Common myeloid progenitor, CD34-positive (primary cell): ENCODE measurements at regions not wholly inside any gene's neighbourhood (a gene's known extent, or its start where the extent isn't known, plus 50 kb on each side); places are given as distances from the start of the nearest gene placed in this dataset.

Experiments used
- CTCF ChIA-PET: fragments of 350-600 bp; sonication (Branson Sonifier 250); formaldehyde crosslinking; loops from one replicate; lab custom pipeline; 2021; ENCODE audit warnings: antibody characterized with exemption; lab: Charles Lee
- POLR2A ChIA-PET: fragments of 350-600 bp; sonication (Branson Sonifier 250); formaldehyde crosslinking; loops from one replicate; lab custom pipeline; 2021; ENCODE audit warnings: antibody characterized with exemption; lab: Charles Lee
- DNase-seq, 3 donors: peaks; one replicate each; pipeline versions ENCODE4 v3.0.0 to v3.0.0-alpha.2; 2013
- H3K27ac ChIP-seq, 2 experiments: 1 replicate in 1 of 2; 2 replicates in 1 of 2; pipeline ENCODE4 v1.7.0; 2013; ENCODE audit warnings: inconsistent platforms in 2 of 2, low read length in 2 of 2, mild to moderate bottlenecking in 2 of 2, low read depth in 1 of 2, moderate library complexity in 1 of 2; ENCODE audit not compliant: severe bottlenecking in 2 of 2, insufficient read depth in 1 of 2, poor library complexity in 1 of 2
- H3K27me3 ChIP-seq, 5 experiments: replicated peaks in 2 of 5; 1 replicate in 3 of 5; 2 replicates in 2 of 5; pipeline versions ENCODE4 v1.6.1 to v1.7.0; 2013; ENCODE audit warnings: low read length in 4 of 5, mild to moderate bottlenecking in 2 of 5, moderate library complexity in 2 of 5, inconsistent platforms in 1 of 5; ENCODE audit not compliant: insufficient read depth in 5 of 5, control insufficient read depth in 4 of 5
- H3K36me3 ChIP-seq, 4 experiments: 1 replicate in 2 of 4; 2 replicates in 2 of 4; pipeline versions ENCODE4 v1.6.1 to v1.7.0; 2013; ENCODE audit warnings: low read length in 3 of 4, control low read depth in 1 of 4, mild to moderate bottlenecking in 1 of 4; ENCODE audit not compliant: control insufficient read depth in 4 of 4, insufficient read depth in 4 of 4
- H3K4me1 ChIP-seq, 4 experiments: 1 replicate in 3 of 4; 2 replicates in 1 of 4; pipeline versions ENCODE4 v1.6.1 to v1.7.1; 2013; ENCODE audit warnings: low read length in 3 of 4, mild to moderate bottlenecking in 3 of 4, control low read depth in 1 of 4, inconsistent platforms in 1 of 4, moderate library complexity in 1 of 4; ENCODE audit not compliant: control insufficient read depth in 4 of 4, insufficient read depth in 4 of 4; ENCODE audit errors: control extremely low read depth in 1 of 4
- H3K4me3 ChIP-seq, 7 experiments: 1 replicate in 4 of 7; 2 replicates in 3 of 7; pipeline versions ENCODE4 v1.5.1 to v1.7.0; 2013; ENCODE audit warnings: mild to moderate bottlenecking in 7 of 7, low read length in 6 of 7, moderate library complexity in 6 of 7, inconsistent platforms in 2 of 7, low read depth in 2 of 7, control low read depth in 1 of 7; ENCODE audit not compliant: insufficient read depth in 4 of 7, control insufficient read depth in 1 of 7; ENCODE audit errors: extremely low read depth in 1 of 7
- H3K9me3 ChIP-seq, 5 experiments: 1 replicate in 4 of 5; 2 replicates in 1 of 5; pipeline versions ENCODE4 v1.6.1 to v1.7.1; 2013; ENCODE audit warnings: low read length in 4 of 5, mild to moderate bottlenecking in 2 of 5, inconsistent platforms in 1 of 5, low read depth in 1 of 5, moderate library complexity in 1 of 5; ENCODE audit not compliant: control insufficient read depth in 4 of 5, insufficient read depth in 2 of 5; ENCODE audit errors: control extremely low read depth in 1 of 5
- WGBS: methylation state at CpG from one replicate; pipeline ENCODE4 v1.1.5; 2013; ENCODE audit not compliant: insufficient coverage; 5-methylcytosine and 5-hydroxymethylcytosine counted together

- DNase-seq = no peak
- H3K4me1 ChIP-seq = peaks cover 0 to 2% (median 0%) of the 10 kb centered on the region in 4 experiments
- peaks cover 0 to 11% (median 0%) of the 10 kb centered on the region in 5 experiments for H3K27me3 ChIP-seq
- H3K4me3 ChIP-seq = no peak overlapping the region
- H3K27ac ChIP-seq = no peak overlapping the region
- no peaks in the 10 kb centered on the region for H3K9me3 ChIP-seq
- no peaks in the 10 kb centered on the region for H3K36me3 ChIP-seq
- POLR2A ChIA-PET = no interaction called here
- CTCF ChIA-PET = interaction anchor here (0.8 to 9.6 kb wide), 18 partner anchors 9 to 486 kb away, joined by 3 to 136 read pairs (median 6); no protein-coding TSS in a partner anchor
- WGBS = 84% methylated on average over 4 of the region's 8 CpGs
Observed at GRCh38 chr11:19552656-19553260, 159.9 kb upstream of the NAV2 start.

DNA sequence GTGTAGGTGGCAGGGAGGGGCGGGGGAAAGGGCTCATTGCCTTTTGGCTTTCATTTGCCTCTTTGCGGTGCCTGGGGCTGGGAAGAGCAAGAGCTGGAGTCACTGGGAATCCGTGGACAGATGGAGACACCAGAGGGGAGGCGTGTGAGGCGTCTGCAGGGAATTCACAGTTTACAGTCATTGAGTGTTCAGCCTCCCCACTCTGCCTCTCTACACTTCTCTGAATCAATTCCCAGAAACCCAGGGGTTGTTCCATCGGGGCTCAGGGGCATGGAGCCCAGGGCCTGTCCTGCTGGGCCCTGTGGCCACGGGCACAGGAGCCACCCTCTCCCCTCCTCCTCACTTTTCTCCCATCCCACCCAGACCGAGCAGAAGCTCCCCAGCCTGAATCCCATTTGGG lies 160.5 kb upstream of the NAV2 start:
- no peak overlapping the region for H3K4me3 ChIP-seq
- POLR2A ChIA-PET = no interaction called here
- no peak overlapping the region for H3K27ac ChIP-seq
- H3K9me3 ChIP-seq = no peaks in the 10 kb centered on the region
- H3K36me3 ChIP-seq = no peaks in the 10 kb centered on the region
- DNase-seq = no peak
- no peaks in the 10 kb centered on the region for H3K4me1 ChIP-seq
- H3K27me3 ChIP-seq = peaks cover 0 to 11% (median 0%) of the 10 kb centered on the region in 5 experiments
- CTCF ChIA-PET = interaction anchor here (0.8 to 9.6 kb wide), 10 partner anchors 8 to 485 kb away, joined by 3 to 136 read pairs (median 6); no protein-coding TSS in a partner anchor
- 98% methylated on average over 5 of the region's 8 CpGs for WGBS

- WGBS = 100% methylated on average over 2 of the region's 4 CpGs
- Histone ChIP-seq H3K9me3 (no peaks in the 10 kb centered on the region), H3K27me3 (peaks cover 0 to 11% (median 0%) of the 10 kb centered on the region in 5 experiments), H3K36me3 (no peaks in the 10 kb centered on the region), H3K4me1 (no peaks in the 10 kb centered on the region), H3K4me3 (no peak overlapping the region), H3K27ac (no peak overlapping the region)
- POLR2A ChIA-PET = no interaction called here
- DNase-seq = no peak
- CTCF ChIA-PET = interaction anchor here (0.5 to 9.6 kb wide), 8 partner anchors 11 to 478 kb away, joined by 3 to 136 read pairs (median 4); no protein-coding TSS in a partner anchor
Observed at GRCh38 chr11:19551457-19551856, 161.2 kb upstream of the NAV2 start.

DNA sequence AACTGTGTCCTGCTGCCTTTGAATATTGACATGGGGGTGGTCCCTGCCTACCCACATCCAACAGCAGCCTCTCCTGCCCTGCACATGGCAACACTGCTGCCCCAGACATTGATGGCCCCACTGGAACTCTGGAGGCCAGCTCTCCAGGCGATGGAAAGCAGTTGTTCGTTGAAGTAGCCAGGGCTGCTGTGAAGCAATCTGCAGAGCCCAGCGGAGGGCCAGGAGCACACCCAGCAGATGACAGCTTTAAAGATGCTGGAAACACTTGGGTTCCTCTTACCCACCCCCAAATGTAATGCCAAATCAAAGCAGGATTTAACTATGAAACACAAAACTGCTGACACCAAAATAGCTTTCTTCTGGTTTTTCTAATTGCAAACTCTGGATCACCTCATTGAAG lies 165.6 kb upstream of the NAV2 start:
- DNase-seq = no peak
- ChIA-PET CTCF (interaction anchor here (0.8 to 1.4 kb wide), 5 partner anchors 10 to 472 kb away, joined by 3 to 5 read pairs (median 4); no protein-coding TSS in a partner anchor), POLR2A (interaction anchor here (0.6 kb wide), 1 partner anchor 645 kb away, joined by 3 read pairs; no protein-coding TSS in a partner anchor)
- 100% methylated on average over 3 of the region's 3 CpGs for WGBS
- no peak overlapping the region for H3K4me3 ChIP-seq
- no peaks in the 10 kb centered on the region for H3K4me1 ChIP-seq
- no peak overlapping the region for H3K27ac ChIP-seq
- H3K27me3 ChIP-seq = peaks cover 0 to 10% (median under 1%) of the 10 kb centered on the region in 5 experiments
- no peaks in the 10 kb centered on the region for H3K36me3 ChIP-seq
- no peaks in the 10 kb centered on the region for H3K9me3 ChIP-seq

- WGBS = 100% methylated on average over 3 of the region's 5 CpGs
- Histone ChIP-seq H3K36me3 (no peaks in the 10 kb centered on the region), H3K27me3 (peaks cover 0 to 10% (median 1%) of the 10 kb centered on the region in 5 experiments), H3K9me3 (no peaks in the 10 kb centered on the region), H3K27ac (no peak overlapping the region), H3K4me1 (no peaks in the 10 kb centered on the region), H3K4me3 (no peak overlapping the region)
- CTCF ChIA-PET = interaction anchor here (1.0 to 1.4 kb wide), 3 partner anchors 10 to 471 kb away, joined by 3 to 4 read pairs (median 3); no protein-coding TSS in a partner anchor
- POLR2A ChIA-PET = no interaction called here
- no peak for DNase-seq
Observed at GRCh38 chr11:19546325-19546724, 166.3 kb upstream of the NAV2 start.

DNA sequence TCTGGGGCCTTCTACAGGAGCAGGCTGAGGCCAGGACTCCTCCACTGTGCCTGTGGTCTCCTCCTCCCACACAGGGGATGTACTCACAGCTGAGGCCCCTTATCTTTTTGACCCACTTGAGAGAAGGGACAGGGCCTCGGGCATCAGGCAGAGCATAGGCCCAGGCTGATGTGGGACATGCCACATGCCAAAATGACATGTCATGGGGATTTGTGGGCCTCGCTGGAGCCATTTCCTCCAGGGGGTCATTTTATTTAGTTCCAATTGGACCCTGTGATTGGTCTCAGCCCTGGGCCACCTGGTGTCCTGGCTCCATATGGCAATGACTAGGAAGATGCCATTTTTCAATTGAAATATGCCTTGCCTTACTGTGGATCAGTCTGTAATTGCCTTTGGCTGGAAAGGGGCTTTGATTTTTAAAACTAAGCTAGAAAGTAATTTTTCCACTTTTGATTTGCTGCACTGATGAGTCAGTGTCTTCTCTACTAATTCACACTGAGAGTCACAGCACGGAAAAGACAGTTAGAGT lies 171.1 kb upstream of the NAV2 start:
- Histone ChIP-seq H3K4me1 (no peaks in the 10 kb centered on the region), H3K4me3 (no peak overlapping the region), H3K27me3 (peaks cover 0 to 7% (median 1%) of the 10 kb centered on the region in 5 experiments), H3K36me3 (no peaks in the 10 kb centered on the region), H3K9me3 (no peaks in the 10 kb centered on the region), H3K27ac (no peak overlapping the region)
- POLR2A ChIA-PET = no interaction called here
- CTCF ChIA-PET = interaction anchor here (0.9 to 1.3 kb wide), 2 partner anchors 12 to 202 kb away, joined by 3 to 6 read pairs; no protein-coding TSS in a partner anchor
- no peak for DNase-seq
- WGBS = 97% methylated on average over 3 of the region's 3 CpGs

- DNase-seq = no peak
- Histone ChIP-seq H3K27ac (no peak overlapping the region), H3K4me1 (no peaks in the 10 kb centered on the region), H3K9me3 (no peaks in the 10 kb centered on the region), H3K27me3 (peaks cover 0 to 9% (median 1%) of the 10 kb centered on the region in 5 experiments), H3K36me3 (no peaks in the 10 kb centered on the region), H3K4me3 (no peak overlapping the region)
- CTCF ChIA-PET = interaction anchor here (0.6 to 1.7 kb wide), 4 partner anchors 11 to 353 kb away, joined by 3 to 6 read pairs (median 4); no protein-coding TSS in a partner anchor
- POLR2A ChIA-PET = no interaction called here
- whole genome bisulfite sequencing = 81% methylated on average over 6 of the region's 6 CpGs
Observed at GRCh38 chr11:19539861-19540260, 172.8 kb upstream of the NAV2 start.
